Endothelial cell (in vitro differentiated cells): ENCODE measurements at regions not wholly inside any gene's neighbourhood (a gene's known extent, or its start where the extent isn't known, plus 50 kb on each side); places are given as distances from the start of the nearest gene placed in this dataset.

Experiments used
- DNase-seq: peaks from one replicate; pipeline ENCODE4 v3.0.0; 2021; ENCODE audit warnings: low spot score
- H3K27ac Mint-ChIP-seq: one replicate; pipeline ENCODE4 v1.8.0; 2021; ENCODE audit warnings: mixed read lengths, inconsistent platforms; ENCODE audit not compliant: unreplicated experiment
- H3K27me3 Mint-ChIP-seq: one replicate; pipeline ENCODE4 v1.8.0; 2021; ENCODE audit warnings: mild to moderate bottlenecking, moderate library complexity, mixed read lengths, inconsistent platforms; ENCODE audit not compliant: unreplicated experiment
- H3K36me3 Mint-ChIP-seq: one replicate; pipeline ENCODE4 v1.8.0; 2021; ENCODE audit warnings: mild to moderate bottlenecking, low read depth, mixed read lengths, inconsistent platforms; ENCODE audit not compliant: unreplicated experiment
- H3K4me1 Mint-ChIP-seq: one replicate; pipeline ENCODE4 v1.8.0; 2021; ENCODE audit warnings: mild to moderate bottlenecking, mixed read lengths, inconsistent platforms; ENCODE audit not compliant: unreplicated experiment
- H3K4me3 Mint-ChIP-seq: one replicate; pipeline ENCODE4 v1.8.0; 2021; ENCODE audit warnings: mild to moderate bottlenecking, mixed read lengths, inconsistent platforms; ENCODE audit not compliant: unreplicated experiment
- H3K9me3 Mint-ChIP-seq: one replicate; pipeline ENCODE4 v1.8.0; 2021; ENCODE audit warnings: mixed read lengths, inconsistent platforms; ENCODE audit not compliant: unreplicated experiment
- CTCF ChIP-seq: fragments of 200-600 bp; sonication (generic); IDR thresholded peaks from one replicate; pipeline ENCODE4 v1.5.0; 2021; ENCODE audit warnings: antibody characterized with exemption; ENCODE audit not compliant: unreplicated experiment

- no peak for TF ChIP-seq CTCF
- no peak overlapping the region for H3K27ac Mint-ChIP-seq
- H3K9me3 Mint-ChIP-seq, result no peaks in the 10 kb centered on the region
- no peak for DNase-seq
- H3K27me3 Mint-ChIP-seq, result peaks cover 2% of the 10 kb centered on the region
- H3K4me1 Mint-ChIP-seq, result no peaks in the 10 kb centered on the region
- H3K4me3 Mint-ChIP-seq, result no peak overlapping the region
- no peaks in the 10 kb centered on the region for H3K36me3 Mint-ChIP-seq
These were observed 169.2 kb upstream of the HMHB1 start for GRCh38 chr5:143642791-143643190.

DNA sequence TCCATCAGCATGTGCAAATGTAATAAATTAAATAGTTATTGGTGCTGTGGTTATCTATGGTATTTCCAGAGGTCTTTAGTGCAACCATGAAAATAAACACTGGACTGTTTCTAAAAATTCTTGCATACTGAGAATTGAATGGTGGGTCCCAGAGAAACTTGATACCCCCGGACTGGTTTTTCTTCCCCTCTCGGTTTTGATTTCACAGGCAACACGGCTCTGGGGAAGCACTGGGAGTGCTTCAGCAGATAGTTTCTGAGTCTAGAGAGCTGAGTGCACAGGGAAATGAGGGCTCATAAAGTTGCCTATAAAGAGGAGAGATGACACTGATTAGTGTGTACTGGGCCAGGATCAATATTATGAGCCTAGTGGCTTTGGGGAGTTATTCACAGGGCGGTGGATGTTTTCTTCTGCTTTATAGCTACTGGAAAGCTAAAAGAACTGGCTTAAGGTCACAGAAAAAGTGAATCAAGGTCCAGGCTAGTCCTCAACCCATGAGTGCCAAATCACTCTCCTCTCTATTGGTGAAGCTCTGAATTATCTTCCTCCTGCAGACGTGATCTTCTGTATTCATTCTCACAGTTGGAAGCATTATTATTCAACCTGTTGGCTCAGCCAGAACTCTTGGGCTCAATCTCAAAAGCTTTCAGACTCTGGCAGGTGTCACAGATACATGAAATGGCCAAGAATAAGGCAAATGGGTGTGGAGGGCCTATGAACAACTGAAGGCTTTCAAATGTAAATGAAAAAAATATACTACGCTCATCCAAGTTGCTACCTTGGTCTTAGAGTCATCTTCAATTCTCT, 170.2 kb upstream of the HMHB1 start:
- no peak for TF ChIP-seq CTCF
- no peak for DNase-seq
- no peaks in the 10 kb centered on the region for H3K9me3 Mint-ChIP-seq
- no peak overlapping the region for H3K4me3 Mint-ChIP-seq
- H3K36me3 Mint-ChIP-seq, result no peaks in the 10 kb centered on the region
- H3K4me1 Mint-ChIP-seq, result no peaks in the 10 kb centered on the region
- H3K27me3 Mint-ChIP-seq, result peaks cover 2% of the 10 kb centered on the region
- no peak overlapping the region for H3K27ac Mint-ChIP-seq

GRCh38 chr5:143638654-143639053, 173.3 kb upstream of the HMHB1 start:
- TF ChIP-seq CTCF, result no peak
- H3K4me1 Mint-ChIP-seq, result no peaks in the 10 kb centered on the region
- H3K27ac Mint-ChIP-seq, result no peak overlapping the region
- no peak for DNase-seq
- no peak overlapping the region for H3K4me3 Mint-ChIP-seq
- H3K9me3 Mint-ChIP-seq, result no peaks in the 10 kb centered on the region
- H3K27me3 Mint-ChIP-seq, result peaks cover 2% of the 10 kb centered on the region
- H3K36me3 Mint-ChIP-seq, result no peaks in the 10 kb centered on the region

DNA sequence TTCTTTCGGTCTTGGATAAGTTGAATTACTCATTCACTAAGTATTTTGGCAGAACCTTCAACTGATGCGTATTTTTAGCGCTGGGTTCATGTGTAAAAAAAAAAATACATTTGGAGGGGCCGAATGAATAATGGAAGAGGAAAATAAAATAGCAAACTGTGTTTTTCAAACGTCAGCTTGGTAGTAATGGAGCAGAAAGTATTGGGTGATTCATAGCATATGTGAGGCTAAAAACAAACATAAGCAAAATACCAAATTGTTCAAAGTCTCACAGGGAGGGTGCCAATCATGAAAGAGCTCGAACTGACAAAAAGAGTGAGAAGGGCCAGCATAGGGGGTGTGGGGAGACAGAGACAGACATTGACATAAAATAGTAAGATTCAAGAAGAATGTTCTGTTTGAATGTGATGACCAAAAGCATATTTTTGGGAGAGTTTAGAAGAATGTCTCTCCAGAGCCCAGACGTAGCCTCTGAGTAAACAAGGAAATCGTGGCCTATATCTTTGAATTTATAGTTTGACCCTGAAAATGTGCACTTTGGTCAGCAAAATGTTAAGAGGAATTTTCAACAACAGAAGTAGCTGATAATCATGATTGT, 174.9 kb upstream of the HMHB1 start:
- Mint-ChIP-seq H3K9me3 (no peaks in the 10 kb centered on the region), H3K36me3 (no peaks in the 10 kb centered on the region), H3K4me1 (no peaks in the 10 kb centered on the region), H3K4me3 (no peak overlapping the region), H3K27me3 (no peaks in the 10 kb centered on the region), H3K27ac (no peak overlapping the region)
- no peak for TF ChIP-seq CTCF
- no peak for DNase-seq

DNA sequence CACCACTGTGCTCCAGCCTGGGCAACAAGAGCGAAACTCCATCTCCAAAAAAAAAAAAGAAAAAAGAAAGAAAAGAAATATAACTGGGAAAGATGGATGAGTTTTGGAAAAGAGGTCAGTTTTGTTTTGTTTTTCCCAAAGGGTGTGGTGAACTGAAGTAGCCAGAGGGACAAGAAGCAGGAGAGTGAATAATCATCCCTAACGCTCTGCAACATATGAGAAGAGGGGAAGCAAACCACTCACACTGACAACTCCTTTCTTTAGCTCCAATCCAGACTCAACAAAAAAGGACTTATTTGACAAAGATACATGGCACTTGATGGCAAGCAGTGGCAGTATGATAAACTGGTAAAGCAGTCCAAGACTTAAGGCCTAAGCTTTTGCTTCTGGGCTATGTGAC, 176.1 kb upstream of the HMHB1 start:
- no peak overlapping the region for H3K27ac Mint-ChIP-seq
- H3K4me1 Mint-ChIP-seq, result no peaks in the 10 kb centered on the region
- no peaks in the 10 kb centered on the region for H3K9me3 Mint-ChIP-seq
- H3K36me3 Mint-ChIP-seq, result no peaks in the 10 kb centered on the region
- no peaks in the 10 kb centered on the region for H3K27me3 Mint-ChIP-seq
- no peak overlapping the region for H3K4me3 Mint-ChIP-seq
- DNase-seq, result no peak
- TF ChIP-seq CTCF, result no peak
